Activated CD4-positive, alpha-beta T cell treated with anti-CD3 and anti-CD28 coated beads, Interleukin-2, amount 50 U/mL, for 16 hours (primary cell): ENCODE measurements at regions not wholly inside any gene's neighbourhood (a gene's known extent, or its start where the extent isn't known, plus 50 kb on each side); places are given as distances from the start of the nearest gene placed in this dataset.

Source experiments
- DNase-seq: peaks from one replicate; pipeline ENCODE4 v3.0.0-alpha.2; 2020

GRCh38 chr9:86470326-86470725 is 116.1 kb upstream of the TUT7 start:
- no peak for DNase-seq

- DNase-seq: no peak
Observed at GRCh38 chr9:86469476-86470250, 115.5 kb upstream of the TUT7 start.

- DNase-seq: no peak
Observed at GRCh38 chr9:86464242-86464641, 110.0 kb upstream of the TUT7 start.

- DNase-seq: no peak
Observed at GRCh38 chr9:86460216-86461002, 106.2 kb upstream of the TUT7 start.

- no peak for DNase-seq
Observed at GRCh38 chr9:86459599-86460155, 105.5 kb upstream of the TUT7 start.

GRCh38 chr9:86459191-86459590 is 105.0 kb upstream of the TUT7 start:
- DNase-seq: no peak

GRCh38 chr9:86458191-86458855 is 104.1 kb upstream of the TUT7 start:
- no peak for DNase-seq

GRCh38 chr9:86456416-86456815 is 102.2 kb upstream of the TUT7 start:
- DNase-seq: no peak

- no peak for DNase-seq
Observed at GRCh38 chr9:86454701-86455615, 100.7 kb upstream of the TUT7 start.

GRCh38 chr9:86452201-86452828 is 98.1 kb upstream of the TUT7 start:
- no peak for DNase-seq

- no peak for DNase-seq
Observed at GRCh38 chr9:86449246-86449645, 95.0 kb upstream of the TUT7 start.

- no peak for DNase-seq
Observed at GRCh38 chr9:86445671-86446070, 91.5 kb upstream of the TUT7 start.

- DNase-seq: no peak
Observed at GRCh38 chr9:86443992-86444391, 89.8 kb upstream of the TUT7 start.

- peak; percentile 32 for DNase-seq
Observed at GRCh38 chr9:86434039-86434726, 80.0 kb upstream of the TUT7 start.

GRCh38 chr9:86424251-86424891 is 70.2 kb upstream of the TUT7 start:
- DNase-seq: no peak

- DNase-seq: peak; percentile 11
Observed at GRCh38 chr9:86413971-86414880, 60.0 kb upstream of the TUT7 start.

- DNase-seq: no peak
Observed at GRCh38 chr9:86410281-86410680, 56.1 kb upstream of the TUT7 start.

- no peak for DNase-seq
Observed at GRCh38 chr9:86408121-86408520, 53.9 kb upstream of the TUT7 start.

- DNase-seq: peak; percentile 4
Observed at GRCh38 chr9:86407022-86407421, 52.8 kb upstream of the TUT7 start.

GRCh38 chr9:86406366-86406765 is 52.2 kb upstream of the TUT7 start:
- no peak for DNase-seq
